HG03025 (cell line): ENCODE measurements at regions not wholly inside any gene's neighbourhood (a gene's known extent, or its start where the extent isn't known, plus 50 kb on each side); places are given as distances from the start of the nearest gene placed in this dataset.
"Not testable (repeated sequence)": the region's sequence is repeated elsewhere in the genome, so short reads cannot be mapped to it uniquely, and the experiment has no call there.

ENCODE experiments used
- ATAC-seq: cut with Tn5 transposase; IDR thresholded peaks from one replicate; pipeline ENCODE4 v1.9.1; 2021; ENCODE audit warnings: mild to moderate bottlenecking, moderate library complexity; ENCODE audit not compliant: unreplicated experiment, low FRiP score

DNA sequence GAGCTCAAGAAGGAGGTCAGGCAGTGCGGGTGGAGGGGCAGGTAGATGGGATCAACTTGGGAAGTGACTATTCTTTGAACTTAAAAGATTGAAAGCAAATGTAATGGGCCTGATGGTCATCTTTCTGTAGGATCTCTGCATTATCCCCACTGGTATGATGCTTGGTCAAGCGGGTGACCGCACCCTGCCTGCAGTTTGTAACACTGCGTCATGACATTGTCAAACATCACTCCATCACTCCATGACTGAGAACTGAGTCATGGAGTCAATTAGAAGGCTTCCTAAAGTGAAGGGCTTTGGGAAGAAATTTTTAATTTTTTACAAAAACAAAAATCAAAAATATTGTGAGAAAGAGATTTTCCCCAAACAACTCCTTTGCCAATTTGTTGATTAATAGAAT, 62.4 kb upstream of the BMAL1 start:
- ATAC-seq = no peak

DNA sequence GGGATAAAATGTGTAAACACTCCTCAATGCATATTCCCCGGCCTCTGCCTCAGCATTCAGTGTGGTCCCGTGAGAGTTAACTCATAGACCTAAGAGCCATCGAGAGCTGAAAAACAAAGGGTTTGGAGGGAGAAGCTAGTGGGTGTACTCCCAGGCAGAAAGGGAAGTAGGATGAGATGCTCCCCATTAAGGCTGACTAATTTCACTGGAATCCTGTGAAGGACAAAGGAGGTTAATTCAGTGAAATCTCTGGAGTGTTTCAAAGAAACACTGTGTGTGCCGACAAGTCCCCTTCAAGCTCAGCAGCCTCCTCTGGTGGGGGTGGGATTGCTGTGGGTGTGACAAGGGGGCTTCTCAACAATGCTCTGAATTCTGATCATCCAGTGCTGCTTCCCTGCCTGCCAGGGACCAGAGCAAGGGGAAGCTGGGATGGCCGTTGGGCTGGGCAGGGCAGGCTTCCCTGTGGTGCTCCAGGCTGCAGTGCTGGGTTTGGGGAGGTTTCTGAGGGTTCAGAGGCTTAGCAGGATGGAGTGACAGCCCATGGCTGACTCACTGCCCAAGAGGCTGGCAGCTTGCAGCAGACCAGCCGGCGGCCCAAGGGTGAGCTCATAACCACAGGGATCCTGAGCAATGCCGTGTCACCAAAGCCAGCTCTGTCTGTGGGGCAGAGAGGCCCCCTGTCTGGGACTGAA, 61.4 kb upstream of the BMAL1 start:
- no peak for ATAC-seq

DNA sequence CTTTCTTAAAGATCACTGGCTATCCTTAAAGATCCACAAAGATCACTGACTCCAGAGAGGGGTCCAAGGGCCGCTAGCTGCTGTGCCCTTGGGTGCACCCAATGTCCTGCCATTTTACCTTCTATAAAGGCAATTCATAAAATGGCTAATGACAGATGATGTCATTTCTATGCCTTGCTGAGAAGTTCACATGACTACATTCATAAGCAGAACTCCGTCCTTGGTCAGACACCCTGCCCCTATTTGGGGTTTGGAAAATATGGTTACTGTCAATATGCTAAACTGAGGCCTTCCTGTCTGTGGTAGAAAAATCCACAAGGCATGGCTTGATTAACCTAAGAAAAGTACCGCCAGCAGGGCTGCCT, 60.9 kb upstream of the BMAL1 start:
- ATAC-seq = no peak

- ATAC-seq = not testable (repeated sequence)
Observed at GRCh38 chr11:13218685-13219084, 58.9 kb upstream of the BMAL1 start.

DNA sequence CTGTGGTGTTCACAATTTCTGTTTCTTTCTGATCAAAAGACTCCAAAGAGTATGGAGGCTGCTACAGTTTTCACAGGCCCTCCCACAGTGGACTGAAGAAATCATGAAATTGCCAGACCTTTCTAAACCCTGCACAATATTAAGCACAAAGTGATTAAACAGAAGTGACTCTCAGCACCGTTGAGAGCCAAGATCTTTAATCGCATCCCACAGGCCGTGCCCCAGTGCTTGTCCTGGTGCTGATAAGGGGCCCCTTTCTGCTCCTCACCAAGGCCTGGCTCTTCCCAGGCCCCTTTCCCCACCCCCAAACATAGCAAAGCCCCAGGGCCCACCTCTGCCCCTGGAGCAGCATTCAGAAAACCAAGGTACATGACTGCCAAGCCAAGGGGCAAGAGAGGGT, 57.4 kb upstream of the BMAL1 start:
- ATAC-seq = no peak

- ATAC-seq = no peak
Observed at GRCh38 chr11:13221722-13222121, 55.9 kb upstream of the BMAL1 start.

GRCh38 chr11:13222285-13222684, 55.3 kb upstream of the BMAL1 start:
- no peak for ATAC-seq

DNA sequence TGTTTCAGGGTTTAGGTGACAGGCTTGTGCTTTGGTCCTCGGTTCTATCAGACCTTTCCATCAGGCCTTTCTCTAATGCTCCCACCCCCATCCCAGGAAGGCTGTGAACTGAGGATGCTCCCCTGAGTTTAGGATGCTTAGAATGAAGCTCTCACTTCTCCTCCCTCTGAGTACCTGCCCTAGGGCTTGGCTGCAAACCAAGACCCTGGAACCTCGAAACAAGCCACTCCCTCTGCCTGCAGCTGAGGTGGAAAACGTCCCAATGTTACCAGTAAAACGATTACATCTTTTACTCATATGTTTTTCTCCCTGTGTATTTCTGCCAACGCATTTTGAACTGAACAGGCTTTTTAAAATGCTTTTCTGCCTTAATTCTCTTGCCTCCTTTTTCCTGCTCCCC, 54.5 kb upstream of the BMAL1 start:
- ATAC-seq = no peak

GRCh38 chr11:13224324-13224723, 53.3 kb upstream of the BMAL1 start:
- no peak for ATAC-seq

GRCh38 chr11:13225038-13226001, 52.3 kb upstream of the BMAL1 start:
- ATAC-seq = no peak

DNA sequence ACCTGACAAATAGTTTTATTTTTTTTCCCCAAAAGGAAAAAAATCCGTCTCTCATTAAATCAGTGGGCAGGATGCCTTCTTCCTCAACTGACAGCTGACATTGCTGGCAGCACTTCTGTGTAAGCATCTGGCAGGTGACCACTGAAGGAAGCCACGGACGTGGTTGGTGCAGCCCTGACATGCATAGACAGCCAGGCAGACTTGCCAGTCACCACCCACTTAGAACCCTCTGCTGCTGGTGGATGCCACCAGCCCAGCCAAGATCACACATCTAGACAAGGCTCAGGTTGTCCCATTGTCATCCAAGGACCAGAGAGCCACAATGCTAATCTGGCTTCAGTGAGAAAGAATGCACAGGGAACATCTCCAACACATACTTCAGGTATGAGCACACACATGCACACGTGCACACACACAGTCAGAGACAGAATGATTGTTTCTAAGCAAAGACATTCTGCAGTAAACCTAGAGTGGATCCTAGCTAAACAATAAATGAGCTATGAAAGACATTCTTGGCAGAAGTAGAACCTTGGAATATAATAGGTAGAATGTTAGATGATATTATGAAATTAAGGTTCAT, 49.8 kb upstream of the BMAL1 start:
- ATAC-seq = no peak
